ENCODE measurements at regions not wholly inside any gene's neighbourhood (a gene's known extent, or its start where the extent isn't known, plus 50 kb on each side); places are given as distances from the start of the nearest gene placed in this dataset.

DNA sequence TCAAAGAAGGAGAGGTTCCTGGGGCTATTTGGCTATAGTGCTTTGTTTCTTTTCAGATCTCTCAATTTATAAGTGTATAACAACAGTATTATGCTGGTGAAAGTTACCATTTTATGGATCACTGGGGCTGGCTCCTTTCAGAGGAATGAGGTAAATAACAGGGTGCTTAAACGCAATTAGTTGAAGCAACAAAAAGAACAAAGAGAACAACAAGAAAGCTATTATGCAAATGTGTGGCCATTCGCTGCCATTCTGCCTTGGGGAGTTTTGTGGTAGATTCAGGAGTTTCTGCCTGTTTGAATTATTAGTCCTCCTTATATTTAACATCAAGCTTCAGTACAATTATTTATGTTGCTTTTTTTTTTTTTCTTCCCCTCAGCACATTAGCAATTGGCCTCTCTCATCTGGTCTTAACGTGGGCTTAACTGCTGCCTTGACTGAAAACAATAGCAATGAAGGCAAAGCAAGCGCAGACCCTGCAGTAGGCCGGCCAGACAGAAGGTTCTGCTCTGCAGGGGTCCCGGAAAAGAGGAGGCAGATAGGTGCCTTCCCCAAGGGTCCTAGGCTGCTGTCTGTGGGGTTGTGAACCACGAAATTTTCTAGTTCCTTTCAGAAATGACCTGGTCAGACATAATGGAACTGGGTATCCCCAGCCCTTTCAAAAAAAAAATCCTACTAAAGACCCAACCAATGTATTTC is 339.9 kb upstream of the PODXL start:
- no peak for FAIRE-seq

DNA sequence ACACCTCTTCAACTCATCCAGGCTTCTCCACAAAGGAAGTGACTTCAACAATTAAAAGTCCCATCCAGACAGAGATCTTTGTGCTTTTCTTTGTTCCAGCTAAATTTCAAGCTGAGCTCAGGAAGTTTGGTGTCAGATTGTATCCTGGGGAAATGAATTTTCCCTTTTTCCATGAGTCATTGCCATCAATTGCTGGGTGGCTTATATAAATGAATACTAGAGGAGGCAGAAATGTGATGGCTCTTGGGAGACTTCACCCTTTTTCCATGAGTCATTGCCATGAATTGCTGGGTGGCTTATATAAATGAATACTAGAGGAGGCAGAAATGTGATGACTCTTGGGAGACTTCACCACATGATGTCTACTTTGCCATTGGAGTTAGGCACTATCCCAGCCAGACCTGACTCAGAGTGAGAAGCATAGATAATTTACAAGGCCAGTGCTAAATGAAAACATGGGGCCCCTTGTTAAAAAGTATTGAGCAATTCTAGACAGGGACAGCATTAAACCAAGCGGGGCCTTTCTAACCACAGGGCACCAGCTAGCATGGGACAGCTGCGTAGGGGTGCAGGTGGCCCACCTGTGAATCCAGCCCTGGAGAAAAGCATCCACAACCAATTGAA is 339.2 kb upstream of the PODXL start:
- no peak for FAIRE-seq

DNA sequence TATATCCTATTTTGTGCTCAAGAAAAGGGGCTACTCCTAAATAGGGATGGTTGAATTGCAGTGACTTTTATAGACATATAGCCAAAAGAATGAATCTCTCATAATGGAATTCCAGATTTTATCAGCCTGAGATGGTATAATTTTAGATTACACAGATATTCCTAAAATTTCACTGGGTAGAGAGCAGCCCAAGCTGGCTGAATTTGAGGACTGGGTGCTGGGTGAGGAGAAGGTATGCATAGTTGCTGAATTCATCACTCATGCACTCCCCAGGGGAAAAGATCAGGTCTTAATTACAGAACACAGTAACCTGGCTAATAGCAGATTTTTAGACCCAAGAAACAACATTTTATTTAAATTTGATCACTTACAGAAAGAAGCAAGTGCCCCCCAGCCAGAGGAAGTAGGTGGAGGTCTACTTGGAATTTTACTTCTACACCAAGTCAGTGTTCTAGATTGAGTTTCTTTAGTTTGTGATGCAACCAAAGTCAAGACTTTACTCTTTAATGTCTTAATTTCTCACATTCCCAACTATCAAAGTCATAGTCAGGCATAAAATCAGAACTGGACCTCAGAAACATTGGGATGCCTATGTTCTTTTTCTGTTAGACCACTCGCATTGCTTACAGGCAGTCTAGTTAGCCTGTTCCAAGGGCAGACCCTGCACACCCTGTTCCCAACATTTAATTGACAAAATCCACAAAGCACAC is 337.4 kb upstream of the PODXL start:
- no peak for FAIRE-seq

DNA sequence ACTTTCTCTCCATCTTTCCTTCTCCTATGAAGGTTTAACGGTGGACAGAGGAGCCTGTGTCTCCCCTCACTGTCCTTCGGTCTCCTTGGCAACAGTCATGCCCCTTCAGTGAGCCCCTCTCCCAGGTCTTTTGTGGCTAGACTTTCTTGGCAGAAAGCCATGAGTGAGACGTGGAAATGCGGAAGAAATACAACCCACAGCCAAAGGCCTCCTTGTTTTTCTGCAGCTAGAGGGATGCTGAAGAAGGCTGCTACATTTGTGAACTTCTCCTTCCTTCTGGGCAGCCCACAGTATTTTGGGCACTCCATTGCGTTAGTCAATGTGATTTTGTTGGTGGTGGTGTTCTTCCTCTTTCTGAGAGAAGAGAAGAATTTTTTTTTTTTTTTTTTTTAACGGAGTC is 333.7 kb upstream of the PODXL start:
- FAIRE-seq: no peak

DNA sequence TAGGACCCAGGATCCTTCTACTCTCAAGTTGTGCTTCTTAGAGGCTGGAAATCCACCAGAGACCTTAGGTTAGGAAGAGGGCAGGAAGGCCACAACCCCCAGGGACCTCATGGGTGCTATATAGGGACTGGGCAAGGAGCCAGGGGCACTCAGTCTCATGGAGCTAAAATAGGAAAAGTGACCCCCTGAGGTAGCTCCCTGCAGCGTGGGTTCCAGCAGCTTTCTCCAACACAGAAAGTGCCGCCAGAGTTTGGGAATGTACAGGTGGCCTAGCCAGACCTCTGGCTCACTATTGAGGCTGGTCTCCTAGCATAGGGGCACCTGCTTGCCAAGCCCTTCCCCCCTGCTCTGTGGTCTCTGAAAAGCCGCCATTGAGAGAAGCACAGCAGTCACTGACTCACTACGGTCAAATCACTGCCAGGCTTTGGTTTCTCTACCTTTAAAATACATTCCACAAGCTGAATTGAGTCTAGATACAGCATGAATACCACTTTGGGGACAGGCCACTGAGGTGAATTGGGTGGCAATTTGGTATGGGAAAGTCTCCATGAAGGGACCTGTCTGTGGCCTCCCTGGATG is 333.2 kb upstream of the PODXL start:
- FAIRE-seq: no peak

DNA sequence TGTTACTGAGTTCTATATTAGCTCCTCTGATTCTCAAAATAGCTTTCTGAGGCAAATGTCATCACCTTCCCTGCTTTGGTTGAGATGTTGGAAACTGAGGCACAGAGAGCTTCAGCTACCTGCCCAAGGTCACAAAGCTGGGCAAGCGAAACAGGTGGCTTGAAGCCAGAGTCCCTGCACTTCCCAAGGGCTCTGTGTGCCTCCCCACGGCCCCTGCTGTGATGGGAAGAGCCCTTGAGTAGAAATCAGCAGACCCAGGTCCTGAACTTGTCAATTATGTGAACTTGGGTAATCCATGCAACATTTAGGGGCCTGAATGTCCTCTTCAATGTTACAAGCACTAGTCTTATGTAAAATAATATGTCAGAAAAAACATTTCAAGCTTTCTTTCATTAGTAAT is 327.3 kb upstream of the PODXL start:
- FAIRE-seq: no peak

DNA sequence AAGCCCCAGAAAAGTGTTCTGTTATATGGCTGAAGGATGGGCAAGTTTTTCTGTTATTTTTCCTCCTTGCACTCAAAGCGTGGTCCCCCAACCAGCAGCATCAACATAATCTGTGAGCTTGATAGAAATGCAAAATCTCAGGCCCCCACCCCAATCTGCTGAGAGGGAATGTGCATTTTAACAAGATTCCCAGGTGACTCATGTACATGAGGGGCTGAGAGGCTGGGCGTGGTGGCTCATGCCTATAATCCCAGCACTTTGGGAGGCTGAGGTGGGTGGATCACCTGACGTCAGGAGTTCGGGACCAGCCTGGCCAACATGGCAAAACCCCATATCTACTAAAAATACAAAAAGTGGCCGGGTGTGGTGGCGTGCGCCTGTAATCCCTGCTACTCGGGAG is 326.8 kb upstream of the PODXL start:
- no peak for FAIRE-seq

DNA sequence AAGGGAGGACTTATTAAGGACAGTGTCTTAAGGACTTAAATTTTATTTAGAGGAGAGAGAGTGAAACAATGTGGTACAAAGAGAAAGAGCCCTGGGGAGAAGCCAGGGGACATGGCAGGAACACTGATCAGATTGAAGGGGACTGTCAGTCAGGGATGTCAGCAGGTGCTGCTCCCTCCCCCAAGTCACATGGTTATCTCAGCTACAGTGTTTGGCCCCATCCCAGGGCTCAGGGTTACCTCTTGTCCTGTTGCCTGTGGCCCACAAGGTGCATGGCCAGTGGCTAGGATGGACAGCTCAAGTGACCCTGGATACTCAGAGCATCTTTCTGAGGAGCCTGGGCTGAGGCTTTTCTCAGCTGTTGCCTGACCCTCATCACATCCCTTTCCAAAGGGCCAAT is 325.9 kb upstream of the PODXL start:
- no peak for FAIRE-seq

DNA sequence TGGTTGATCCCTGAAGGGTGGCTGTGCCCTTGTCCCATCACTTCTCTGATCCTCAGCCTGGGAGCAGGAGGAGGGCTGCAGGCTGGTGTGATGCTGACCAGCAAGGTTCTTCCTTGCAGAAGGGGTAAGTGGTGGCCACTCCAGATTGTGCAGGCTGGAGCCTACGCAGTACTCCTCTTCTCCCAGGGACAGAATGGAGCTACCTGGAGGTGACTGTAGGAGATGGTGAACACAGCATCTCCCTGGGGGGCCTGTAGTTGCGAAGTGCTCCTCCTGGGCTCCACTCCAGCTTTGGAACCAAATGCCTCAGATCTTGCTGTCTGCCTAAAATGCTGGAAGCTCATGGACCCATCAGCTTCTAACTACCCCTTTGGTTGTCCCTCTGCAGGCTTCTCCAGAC is 323.6 kb upstream of the PODXL start:
- no peak for FAIRE-seq

DNA sequence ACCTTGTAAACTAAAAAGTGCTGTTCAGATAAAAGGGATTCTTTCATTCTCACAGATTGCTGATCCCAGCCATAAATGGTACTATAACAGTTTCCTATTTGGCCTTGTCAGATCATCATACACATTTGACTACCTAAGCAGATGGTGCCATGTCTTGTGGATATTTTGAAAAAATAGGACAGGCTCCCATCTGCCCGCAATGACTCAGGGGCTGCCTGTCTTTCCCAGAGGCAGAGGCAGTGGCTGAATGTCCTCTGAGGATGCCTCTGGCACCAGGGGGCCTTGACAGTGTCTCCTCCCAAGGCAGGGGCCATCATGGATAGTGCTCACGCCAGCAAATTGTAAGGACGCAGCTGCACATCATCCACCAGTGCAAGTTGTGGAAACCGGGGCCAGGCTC is 323.0 kb upstream of the PODXL start:
- FAIRE-seq: no peak

DNA sequence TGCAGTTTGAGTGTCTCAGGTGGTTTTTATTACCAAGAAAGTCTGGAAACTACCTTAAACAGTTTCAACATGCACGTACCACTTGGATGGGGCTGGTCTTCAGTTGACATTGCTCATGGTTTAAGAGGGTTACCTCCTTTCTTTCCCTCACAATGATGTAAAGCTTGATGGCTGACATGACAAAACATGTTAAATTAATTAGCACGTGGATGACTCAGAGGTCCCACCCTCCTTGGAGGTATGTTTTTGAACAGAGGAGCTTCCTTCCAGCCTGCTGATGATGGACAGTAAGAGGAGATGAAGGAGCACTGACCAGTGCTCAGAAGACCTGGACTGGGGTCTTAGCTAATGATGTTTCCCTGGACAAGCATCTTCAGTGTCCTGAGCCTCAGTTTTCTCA is 322.3 kb upstream of the PODXL start:
- FAIRE-seq: no peak

DNA sequence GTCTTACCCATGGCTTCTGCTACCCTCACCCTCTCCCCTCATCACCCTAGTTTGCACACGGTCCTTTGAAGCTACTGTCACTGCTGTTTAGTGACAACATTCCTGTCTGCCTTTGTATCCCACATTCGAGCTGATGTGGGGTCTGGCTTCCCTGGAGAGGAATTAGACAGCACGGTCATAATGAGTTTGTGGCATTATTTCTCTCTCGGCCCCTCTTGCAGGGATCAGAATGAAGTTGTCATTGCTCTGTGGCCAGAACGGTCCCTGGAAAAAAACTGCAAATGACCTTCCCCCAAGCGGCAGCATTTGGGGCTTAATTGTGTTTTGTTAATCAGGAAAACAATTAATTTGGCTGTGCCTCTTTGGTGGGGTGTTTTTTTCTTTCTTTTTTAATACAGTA is 317.2 kb upstream of the PODXL start:
- FAIRE-seq: no peak

DNA sequence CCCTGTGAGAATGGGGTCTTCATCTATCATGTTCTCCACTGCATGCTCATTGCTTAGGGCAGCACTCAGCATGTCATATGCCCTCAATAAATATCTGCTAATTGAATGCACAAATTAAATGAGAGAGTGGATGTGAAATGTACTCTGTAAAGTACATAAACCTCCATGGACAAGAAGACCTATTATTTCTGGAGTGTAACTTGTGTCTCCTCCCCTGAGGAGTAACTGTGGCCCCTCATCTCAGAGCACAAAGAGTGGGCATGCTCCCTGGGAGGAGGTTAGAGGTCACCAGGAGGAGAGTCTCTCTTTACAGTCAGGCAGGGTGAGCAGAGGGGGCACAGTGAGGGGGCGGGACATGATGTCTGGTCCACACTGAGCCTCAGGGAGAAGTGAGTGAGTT is 313.6 kb upstream of the PODXL start:
- FAIRE-seq: no peak

DNA sequence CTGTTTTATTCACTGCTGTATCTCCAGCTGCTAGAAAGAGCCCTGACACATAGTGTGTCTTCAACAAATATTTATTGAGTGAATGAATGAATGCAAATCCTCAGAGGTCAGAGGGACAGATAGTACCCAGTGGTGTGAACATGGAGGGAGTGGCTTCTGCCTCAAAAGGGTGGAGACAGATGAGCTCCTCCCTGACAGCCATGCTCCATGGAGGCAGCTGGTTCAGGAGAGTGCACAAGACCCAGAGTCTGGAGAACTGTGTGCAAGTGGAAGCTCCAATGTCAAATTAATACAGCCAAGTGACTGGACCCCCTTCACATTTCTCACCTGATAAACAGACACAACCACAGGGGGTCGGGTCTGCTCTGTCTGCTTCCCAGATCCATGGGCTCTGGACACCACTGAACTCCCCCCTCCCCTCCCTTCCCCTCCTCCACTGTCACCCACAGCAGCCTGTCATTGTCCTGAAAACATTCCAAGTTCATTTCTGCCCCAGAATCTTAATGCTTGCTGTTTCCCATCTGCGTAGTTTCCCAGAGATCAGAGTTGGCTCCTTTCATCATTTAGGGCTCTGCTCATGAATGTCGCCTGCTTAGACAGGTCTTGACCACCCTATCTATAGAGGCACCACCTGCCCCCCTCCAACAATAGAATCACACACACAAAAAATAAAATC is 312.9 kb upstream of the PODXL start:
- no peak for FAIRE-seq

DNA sequence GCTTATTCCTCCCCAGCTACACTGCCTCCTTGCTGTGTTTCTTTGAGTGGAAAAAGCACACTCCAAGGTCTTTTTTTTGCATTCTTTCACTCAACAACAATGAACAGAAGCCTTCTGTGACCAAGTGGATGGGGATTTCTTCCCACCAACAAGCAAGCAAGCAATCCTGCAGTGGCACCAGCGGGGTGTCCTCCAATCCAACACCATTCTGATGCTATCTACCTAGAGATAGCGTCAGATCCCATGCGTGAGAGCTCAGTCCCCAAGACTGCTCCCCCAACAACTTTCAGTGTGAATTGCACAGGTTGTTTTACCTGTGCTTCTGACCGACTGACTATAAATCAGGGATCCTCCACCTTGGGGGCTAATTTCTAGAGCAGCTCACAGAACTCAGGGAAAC is 311.0 kb upstream of the PODXL start:
- no peak for FAIRE-seq

DNA sequence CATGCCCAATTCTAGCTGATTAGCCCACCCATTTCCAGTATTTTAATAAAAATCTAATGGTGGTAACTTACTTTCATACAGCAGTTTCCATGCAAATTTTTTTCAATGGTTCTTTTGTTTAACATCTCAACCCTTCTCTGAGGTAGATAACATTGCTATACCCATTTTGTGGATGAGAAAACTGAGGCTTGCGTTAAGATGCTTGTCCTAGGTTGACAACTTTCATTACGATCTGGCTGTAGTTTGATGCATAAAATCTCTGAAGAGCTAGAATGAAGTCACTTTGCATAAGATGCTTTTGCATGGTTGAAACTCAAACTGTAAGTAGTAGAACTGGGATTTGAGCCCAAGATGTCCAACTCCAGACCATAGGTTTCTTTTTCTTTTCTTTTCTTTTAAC is 309.5 kb upstream of the PODXL start:
- no peak for FAIRE-seq

DNA sequence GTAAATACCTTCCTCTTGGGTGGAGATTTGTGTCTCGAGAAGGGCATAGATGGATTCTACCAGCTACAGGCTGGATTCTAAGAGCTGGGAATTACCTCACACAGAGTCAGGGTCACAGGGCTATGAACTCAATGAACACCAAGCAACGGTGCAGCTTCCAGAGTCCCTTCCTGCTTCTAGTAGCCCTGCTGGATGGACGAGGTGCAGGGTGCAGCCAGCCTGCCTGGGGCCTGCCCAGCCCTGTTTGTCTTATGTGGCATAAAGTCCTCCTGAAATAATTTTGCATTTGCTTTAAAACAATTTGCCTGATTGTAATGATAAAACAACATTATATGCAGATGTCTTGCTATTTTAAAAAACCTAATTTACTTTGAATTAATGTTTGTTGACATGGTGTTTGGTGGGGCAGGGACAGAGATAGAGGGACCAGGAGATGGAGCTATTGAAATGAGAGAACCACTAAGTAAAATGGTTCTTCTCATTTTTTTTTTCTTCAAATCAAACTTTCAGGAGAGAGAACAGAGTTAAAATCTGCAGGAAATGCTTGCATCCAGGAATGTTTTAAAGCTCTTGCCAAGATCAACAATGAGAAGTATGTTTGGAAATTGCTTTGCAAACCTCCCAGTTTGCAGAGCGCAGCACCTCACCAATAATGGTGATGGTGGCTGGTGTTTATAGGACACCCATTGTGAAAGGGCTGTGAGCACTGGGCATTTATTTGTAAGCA is 305.4 kb upstream of the PODXL start:
- no peak for FAIRE-seq

DNA sequence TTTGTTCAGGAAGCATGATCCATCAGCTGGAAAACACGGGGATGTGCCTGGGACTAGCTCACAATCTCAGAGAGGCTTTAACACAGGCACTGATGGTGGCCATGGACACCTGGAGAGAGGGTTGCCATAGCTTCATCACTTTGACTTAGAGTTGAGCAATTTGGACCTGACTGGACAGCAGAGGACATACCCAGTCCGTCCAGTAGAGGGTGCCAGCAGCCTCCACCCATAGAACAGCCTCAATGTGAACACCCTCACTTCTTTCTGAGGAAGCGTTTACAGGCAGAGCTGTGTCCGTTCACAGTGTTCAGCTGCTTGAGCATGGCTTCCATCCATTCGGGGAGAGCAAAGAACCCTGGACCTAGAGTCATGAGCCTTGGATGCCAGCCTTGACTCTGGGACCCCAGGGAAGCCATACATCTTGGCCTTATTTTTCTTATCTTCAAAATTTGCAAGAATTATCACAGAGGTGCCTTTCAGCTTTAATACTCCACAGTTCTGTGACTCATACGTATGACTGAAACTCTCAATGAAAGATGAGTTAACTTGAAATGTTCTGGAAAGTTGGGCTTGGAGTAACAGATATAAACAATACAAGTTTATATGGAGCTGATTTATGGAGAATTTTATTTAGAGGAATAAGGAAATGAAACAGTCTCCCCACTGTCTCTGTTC is 302.9 kb upstream of the PODXL start:
- no peak for FAIRE-seq

DNA sequence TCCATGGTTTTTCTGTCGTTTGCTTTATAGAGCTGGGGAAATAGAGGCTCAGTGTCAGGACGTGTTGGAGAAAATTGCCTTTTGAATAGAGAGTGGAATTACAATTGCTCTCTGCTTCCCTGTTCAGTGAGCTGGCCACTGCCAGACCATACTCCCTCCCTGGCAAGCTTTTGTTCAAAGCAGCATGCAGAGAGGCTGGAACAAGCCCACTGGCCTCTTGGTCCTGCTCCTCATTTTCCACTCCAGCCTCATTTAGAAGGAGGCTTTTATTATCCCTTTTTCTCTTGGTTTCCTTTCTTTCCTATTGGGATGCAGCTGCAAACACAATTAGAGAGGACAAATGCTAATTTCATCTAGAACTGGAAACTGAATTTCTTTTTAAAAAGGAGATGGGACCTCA is 302.2 kb upstream of the PODXL start:
- FAIRE-seq: no peak

DNA sequence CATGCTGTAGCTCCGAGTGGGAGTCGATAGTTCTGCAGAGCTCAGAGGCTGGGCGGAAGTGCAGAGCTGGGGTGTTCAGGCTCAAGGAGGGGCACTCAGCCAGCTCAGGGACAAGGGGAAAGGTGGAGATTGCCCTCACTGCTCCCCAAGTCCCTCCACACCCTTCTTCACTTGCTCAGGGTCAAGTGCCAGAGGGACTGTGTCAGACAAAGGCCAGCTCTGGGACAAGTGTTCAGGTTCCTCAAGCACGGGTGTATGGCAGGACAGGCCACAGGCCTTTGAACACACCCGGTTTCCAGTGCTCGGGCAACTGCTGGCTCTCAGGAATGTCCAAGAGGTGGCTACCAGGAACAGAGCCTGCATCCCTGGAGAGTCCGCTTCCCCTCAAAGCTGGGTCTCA is 293.0 kb upstream of the PODXL start:
- no peak for FAIRE-seq

DNA sequence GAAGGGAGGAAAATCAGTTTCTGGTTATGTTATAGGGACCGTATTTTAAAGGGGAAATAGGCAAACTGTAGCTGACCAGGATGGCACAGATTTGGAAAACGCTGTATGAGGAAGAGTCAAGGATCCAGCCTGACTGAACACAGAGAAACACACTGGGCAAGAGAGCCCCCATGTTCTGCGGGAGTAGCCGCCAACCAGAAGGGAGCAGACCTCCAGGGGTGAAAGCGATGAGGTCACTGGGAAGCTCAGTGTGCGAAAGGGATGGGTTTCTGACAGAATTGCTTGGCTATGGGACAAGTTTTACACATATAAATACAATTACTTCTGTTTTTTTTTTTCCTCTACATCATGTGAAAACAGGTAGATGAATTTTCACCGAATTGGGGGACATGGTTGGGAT is 291.6 kb upstream of the PODXL start:
- FAIRE-seq: no peak
